Liver (tissue), 3 donors: ENCODE measurements at regions not wholly inside any gene's neighbourhood (a gene's known extent, or its start where the extent isn't known, plus 50 kb on each side); places are given as distances from the start of the nearest gene placed in this dataset.

Source experiments
- FOXA1 ChIP-seq: IDR thresholded peaks from 2 replicates; pipeline ENCODE4 v1.6.1; 2016; ENCODE audit warnings: antibody characterized with exemption
- JUND ChIP-seq, 2 donors: IDR thresholded peaks; 2 replicates each; pipeline ENCODE4 v1.6.1; 2016; ENCODE audit warnings: antibody characterized with exemption in 2 of 2
- RAD21 ChIP-seq, 2 donors: IDR thresholded peaks; 2 replicates each; pipeline ENCODE4 v1.6.1; 2016; ENCODE audit warnings: antibody characterized with exemption in 2 of 2, mild to moderate bottlenecking in 2 of 2
- YY1 ChIP-seq: IDR thresholded peaks from 2 replicates; pipeline ENCODE4 v1.6.1; 2016; ENCODE audit warnings: antibody characterized with exemption, mild to moderate bottlenecking
- TF ChIP-seq, protein P1 (sequence below): fragments of 150-350 bp; IDR thresholded peaks from 2 replicates; pipeline ENCODE4 v1.5.1; 2017; ENCODE audit warnings: improper control_type of control experiment, low read depth, low read length; ENCODE audit not compliant: missing input control
- TF ChIP-seq, protein P2 (sequence below): IDR thresholded peaks from 2 replicates; pipeline ENCODE4 v1.6.1; 2016; ENCODE audit warnings: antibody characterized with exemption
- donor health status: healthy.
- donor health status: healthy.

DNA sequence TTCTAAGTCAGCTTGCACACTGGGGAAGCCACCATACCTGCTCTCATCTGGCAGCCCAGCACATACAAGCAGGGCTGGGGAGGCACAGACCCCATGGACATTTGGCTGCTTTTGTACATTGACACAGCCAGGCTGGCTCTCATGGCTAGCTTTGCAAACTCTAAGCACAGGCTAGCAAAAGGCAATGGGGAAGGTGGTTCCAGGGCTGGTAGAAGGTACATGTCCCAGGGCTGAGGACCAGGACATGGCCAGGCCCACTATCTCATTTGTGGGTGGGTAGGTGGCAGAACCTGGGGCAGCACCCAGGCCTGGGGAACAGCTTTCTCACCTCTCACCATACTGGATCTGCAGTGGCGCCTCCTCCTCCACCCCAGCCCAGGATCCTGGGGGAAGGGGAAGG is 90.9 kb downstream of the HS1BP3 start:
- TF ChIP-seq, protein P1, sequence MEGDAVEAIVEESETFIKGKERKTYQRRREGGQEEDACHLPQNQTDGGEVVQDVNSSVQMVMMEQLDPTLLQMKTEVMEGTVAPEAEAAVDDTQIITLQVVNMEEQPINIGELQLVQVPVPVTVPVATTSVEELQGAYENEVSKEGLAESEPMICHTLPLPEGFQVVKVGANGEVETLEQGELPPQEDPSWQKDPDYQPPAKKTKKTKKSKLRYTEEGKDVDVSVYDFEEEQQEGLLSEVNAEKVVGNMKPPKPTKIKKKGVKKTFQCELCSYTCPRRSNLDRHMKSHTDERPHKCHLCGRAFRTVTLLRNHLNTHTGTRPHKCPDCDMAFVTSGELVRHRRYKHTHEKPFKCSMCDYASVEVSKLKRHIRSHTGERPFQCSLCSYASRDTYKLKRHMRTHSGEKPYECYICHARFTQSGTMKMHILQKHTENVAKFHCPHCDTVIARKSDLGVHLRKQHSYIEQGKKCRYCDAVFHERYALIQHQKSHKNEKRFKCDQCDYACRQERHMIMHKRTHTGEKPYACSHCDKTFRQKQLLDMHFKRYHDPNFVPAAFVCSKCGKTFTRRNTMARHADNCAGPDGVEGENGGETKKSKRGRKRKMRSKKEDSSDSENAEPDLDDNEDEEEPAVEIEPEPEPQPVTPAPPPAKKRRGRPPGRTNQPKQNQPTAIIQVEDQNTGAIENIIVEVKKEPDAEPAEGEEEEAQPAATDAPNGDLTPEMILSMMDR = no peak
- no peak for TF ChIP-seq YY1
- TF ChIP-seq FOXA1 = no peak
- no peak for TF ChIP-seq RAD21 (IDR thresholded peaks at IDR 0.05)
- TF ChIP-seq, protein P2, sequence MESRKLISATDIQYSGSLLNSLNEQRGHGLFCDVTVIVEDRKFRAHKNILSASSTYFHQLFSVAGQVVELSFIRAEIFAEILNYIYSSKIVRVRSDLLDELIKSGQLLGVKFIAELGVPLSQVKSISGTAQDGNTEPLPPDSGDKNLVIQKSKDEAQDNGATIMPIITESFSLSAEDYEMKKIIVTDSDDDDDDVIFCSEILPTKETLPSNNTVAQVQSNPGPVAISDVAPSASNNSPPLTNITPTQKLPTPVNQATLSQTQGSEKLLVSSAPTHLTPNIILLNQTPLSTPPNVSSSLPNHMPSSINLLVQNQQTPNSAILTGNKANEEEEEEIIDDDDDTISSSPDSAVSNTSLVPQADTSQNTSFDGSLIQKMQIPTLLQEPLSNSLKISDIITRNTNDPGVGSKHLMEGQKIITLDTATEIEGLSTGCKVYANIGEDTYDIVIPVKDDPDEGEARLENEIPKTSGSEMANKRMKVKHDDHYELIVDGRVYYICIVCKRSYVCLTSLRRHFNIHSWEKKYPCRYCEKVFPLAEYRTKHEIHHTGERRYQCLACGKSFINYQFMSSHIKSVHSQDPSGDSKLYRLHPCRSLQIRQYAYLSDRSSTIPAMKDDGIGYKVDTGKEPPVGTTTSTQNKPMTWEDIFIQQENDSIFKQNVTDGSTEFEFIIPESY = no peak
- no peak for TF ChIP-seq JUND (IDR thresholded peaks at IDR 0.05)
